Mononuclear cell (primary cell): ENCODE measurements at regions not wholly inside any gene's neighbourhood (a gene's known extent, or its start where the extent isn't known, plus 50 kb on each side); places are given as distances from the start of the nearest gene placed in this dataset.

Experiments used
- H3K27me3 ChIP-seq: 2 replicates; pipeline ENCODE4 v1.6.0; 2011; ENCODE audit warnings: low read length, control low read depth; ENCODE audit not compliant: insufficient read depth
- H3K4me1 ChIP-seq: 2 replicates; pipeline ENCODE4 v1.5.1; 2011; ENCODE audit warnings: mild to moderate bottlenecking, low read length, control low read depth; ENCODE audit not compliant: insufficient read depth
- H3K4me3 ChIP-seq: 2 replicates; pipeline ENCODE4 v1.5.1; 2011; ENCODE audit warnings: mild to moderate bottlenecking, low read length, moderate library complexity
- H3K9me3 ChIP-seq: 2 replicates; pipeline ENCODE4 v1.5.1; 2011; ENCODE audit warnings: low read depth, mild to moderate bottlenecking, control low read depth, low read length

DNA sequence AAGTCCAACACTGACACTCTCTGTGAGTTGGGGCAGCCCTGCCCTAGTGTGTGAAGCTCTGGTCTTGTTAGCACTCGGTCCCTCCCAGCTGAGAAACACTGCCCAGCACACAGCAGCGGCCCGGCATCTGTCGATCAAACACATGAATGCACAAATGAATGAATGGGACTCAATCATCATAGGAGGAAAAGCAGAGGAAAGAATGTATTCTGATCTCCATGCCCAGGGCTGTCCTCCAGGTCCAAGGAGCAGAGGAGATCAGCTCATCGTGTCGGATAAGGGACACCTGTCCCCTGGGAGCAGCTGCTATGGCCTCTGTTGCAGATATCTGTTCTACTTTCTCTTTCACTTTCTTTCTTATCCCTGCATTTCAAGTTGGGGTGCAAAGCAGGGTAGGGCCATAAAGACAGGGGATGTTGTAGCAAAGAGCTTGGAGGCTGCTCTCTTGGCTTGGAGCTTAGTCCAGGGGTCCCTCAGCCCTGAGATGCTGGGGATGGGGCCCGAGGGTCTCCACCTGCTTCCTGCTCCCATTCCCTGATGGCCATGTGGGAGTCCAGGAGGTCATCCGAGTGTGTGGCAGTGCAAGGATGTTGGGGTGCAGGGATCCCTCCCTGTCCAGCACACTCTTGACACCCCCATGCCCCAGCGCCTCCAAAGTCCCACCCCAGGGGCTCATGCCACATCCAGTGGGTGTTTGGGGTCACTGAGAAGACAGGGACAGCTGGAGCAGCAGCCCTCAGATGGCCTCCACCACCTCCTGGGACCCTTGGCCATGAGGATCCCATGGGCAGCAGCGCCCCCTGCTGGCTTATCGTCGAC is 88.2 kb downstream of the IRF8 start:
- Histone ChIP-seq H3K27me3 (no peaks in the 10 kb centered on the region), H3K4me3 (no peak overlapping the region), H3K9me3 (no peaks in the 10 kb centered on the region), H3K4me1 (peaks cover 70% of the 10 kb centered on the region)

DNA sequence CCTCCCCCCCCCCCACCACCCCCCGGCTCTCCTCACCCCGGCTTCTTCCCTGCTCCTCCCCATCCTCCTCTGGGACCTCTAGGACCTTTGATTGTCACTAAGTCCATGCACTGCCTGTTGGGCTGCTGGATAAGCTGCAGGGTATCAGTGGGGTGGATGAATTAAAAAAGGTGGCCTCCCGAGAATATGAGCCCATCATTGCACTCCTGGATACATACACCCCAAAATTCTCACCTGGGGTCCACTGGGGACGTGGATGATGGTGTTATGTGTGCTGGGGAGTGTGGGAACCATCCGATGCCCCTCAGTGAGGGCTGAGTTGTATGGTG is 88.8 kb downstream of the IRF8 start:
- no peak overlapping the region for H3K4me3 ChIP-seq
- peaks cover 70% of the 10 kb centered on the region for H3K4me1 ChIP-seq
- H3K27me3 ChIP-seq: no peaks in the 10 kb centered on the region
- no peaks in the 10 kb centered on the region for H3K9me3 ChIP-seq

DNA sequence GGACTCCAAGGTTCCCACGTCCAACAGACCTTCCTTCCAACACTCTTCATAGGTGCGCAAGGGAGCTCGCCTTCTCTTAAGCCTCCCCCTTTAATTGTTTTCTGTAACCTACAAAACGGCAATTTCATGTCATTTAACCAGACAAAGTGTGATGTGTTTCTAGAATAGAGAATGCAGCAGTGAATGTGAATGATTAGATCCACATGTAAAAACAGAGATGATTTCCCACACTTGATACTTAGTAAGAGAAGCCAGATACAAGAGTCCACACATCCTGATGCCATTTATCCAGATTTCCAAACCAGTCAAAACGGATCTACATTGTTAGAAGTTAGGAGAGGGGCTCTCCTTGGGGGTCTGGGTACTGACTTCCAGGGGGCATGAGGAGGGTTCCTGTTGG is 89.3 kb downstream of the IRF8 start:
- no peaks in the 10 kb centered on the region for H3K27me3 ChIP-seq
- no peaks in the 10 kb centered on the region for H3K9me3 ChIP-seq
- no peak overlapping the region for H3K4me3 ChIP-seq
- H3K4me1 ChIP-seq: peaks cover 65% of the 10 kb centered on the region

DNA sequence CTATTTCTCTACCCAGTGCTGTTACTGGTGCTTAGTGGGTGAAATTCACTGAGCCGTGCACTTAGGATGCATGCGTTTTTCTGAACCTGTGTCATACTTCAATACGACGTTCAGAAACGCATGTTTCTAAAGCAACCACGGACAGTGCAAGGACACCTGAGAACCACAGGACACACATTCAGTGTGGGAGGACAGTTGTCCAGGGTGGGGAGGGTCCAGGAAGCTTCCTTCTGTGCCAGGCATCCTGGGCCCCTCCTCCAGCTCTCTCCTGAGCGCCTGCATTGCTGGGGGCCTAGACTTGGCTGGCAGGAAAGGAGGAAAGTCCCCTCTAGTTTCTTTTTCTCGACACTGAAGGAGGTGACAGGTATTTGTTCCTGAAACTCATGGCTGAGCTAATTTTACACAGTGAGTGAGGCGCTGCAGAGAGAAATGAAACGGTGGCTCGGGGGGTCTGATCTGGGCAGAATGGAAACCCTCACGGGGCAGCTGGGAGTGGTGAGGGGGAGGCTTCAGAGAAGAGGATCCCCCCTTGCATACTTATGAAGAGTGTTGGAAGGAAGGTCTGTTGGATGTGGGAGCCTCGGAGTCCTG is 89.9 kb downstream of the IRF8 start:
- peaks cover 60% of the 10 kb centered on the region for H3K4me1 ChIP-seq
- H3K4me3 ChIP-seq: no peak overlapping the region
- no peaks in the 10 kb centered on the region for H3K27me3 ChIP-seq
- H3K9me3 ChIP-seq: no peaks in the 10 kb centered on the region

DNA sequence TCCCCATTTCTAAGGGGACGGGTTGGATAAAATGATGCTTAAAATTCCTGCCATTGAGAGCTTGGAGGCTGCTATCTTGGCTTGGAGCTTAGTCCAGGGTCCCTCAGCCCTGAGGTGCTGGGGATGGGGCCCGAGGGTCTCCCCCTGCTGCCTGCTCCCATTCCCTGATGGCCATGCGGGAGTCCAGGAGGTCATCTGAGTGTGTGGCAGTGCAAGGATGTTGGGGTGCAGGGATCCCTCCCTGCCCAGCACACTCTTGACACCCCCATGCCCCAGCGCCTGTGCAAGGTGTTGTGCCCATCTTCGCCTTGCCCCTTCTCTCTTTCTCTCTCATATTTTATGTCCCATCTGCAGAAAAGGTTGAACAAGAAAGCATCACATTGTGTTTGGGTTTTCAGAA is 90.4 kb downstream of the IRF8 start:
- Histone ChIP-seq H3K27me3 (no peaks in the 10 kb centered on the region), H3K4me1 (peaks cover 55% of the 10 kb centered on the region), H3K4me3 (no peak overlapping the region), H3K9me3 (no peaks in the 10 kb centered on the region)

DNA sequence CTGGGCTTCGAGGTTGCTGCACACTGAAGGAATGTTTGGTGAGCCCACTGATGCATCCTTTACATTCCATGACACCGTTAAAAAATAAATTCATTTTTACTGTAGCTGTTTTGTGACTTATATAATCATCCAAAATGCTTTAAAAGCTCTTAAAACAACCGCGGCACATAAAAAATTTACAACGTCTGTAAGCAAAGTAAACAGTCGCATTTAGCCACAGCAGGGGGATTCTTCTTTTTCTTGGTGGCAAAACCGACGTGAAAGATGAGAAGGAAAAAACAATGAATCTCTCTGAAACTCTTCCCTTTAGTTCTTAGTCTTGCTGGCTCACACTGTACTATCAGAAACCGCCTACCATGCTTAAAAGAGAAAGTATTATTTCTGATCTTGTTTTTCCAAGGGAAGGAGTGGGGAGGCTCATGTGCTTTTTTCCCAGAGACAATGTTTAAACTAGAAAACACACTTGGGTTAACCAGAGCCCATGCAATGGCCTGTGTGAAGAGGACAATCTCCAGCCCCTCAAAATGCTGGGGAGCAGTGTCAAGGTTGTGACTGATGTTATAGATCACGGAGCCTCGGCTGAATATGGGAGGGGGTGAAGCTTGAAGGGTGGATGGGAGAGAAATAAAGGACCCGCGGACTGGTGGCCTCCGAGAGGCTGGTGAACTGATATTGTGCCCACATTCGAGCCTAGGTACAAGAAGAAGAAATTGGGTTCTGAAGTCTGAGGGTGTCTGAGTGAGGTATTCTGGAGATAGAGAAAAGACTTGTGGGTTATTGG is 91.1 kb downstream of the IRF8 start:
- no peaks in the 10 kb centered on the region for H3K27me3 ChIP-seq
- H3K4me1 ChIP-seq: peaks cover 48% of the 10 kb centered on the region
- no peaks in the 10 kb centered on the region for H3K9me3 ChIP-seq
- no peak overlapping the region for H3K4me3 ChIP-seq

DNA sequence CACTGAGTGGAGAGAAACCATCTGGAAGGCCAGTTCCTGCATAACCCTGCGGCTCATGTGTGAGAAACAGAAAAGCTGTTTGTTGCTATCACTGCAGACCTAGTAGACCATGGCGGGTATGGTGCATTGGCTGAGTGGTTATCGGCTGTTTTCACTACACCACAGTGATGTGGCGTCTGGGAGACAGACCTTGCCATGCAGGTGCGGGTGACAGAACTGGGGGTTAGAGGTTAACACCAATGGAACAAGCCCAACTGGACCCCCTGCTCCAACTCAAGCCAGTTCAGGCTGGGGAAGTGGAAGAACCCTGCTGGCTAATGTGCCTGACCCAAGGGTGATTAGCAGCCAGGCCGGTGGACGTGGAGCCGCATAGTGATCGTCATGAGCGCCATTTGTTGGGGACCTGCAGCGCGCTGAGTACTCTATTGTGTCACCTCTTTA is 91.9 kb downstream of the IRF8 start:
- Histone ChIP-seq H3K4me3 (no peak overlapping the region), H3K4me1 (peaks cover 48% of the 10 kb centered on the region), H3K9me3 (no peaks in the 10 kb centered on the region), H3K27me3 (no peaks in the 10 kb centered on the region)

DNA sequence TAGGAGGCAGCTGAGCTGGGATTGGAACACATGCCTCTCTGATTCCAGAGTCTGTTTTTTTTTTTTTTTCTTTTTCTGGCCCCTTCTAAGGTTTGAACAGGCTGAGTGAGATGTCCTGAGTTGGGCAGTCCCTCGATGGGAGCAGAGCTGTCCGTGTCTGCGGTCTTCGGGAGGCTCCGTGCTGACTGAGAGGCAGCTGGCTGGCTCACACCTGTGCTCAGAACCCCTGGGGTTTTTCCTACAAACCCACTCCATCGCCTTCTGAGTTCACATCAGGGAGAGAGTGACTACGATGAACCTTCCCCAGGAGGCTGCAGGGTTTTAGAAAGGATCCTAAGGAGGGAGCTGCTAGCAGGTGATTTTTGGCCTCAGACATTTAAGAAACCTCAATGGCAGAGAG is 92.5 kb downstream of the IRF8 start:
- peaks cover 48% of the 10 kb centered on the region for H3K4me1 ChIP-seq
- no peak overlapping the region for H3K4me3 ChIP-seq
- no peaks in the 10 kb centered on the region for H3K9me3 ChIP-seq
- H3K27me3 ChIP-seq: no peaks in the 10 kb centered on the region

DNA sequence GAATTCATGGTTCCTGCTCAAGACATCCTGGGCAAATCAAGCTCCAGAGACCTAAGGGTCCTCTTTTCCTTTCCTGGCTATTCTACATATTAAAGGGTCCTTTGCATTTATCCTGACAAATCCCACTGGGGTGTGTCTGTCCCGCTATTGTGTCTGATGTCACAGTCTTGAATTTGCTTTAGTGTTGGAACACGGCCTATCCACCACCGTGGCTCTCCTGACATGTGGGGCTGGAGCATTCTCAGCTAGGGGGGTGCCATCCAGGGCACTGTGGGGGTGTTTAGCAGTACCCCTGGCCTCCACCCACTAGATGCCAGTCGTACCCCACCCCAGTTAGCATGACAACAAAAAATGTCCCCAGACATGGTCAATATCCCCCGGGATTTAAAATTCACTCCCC is 92.9 kb downstream of the IRF8 start:
- Histone ChIP-seq H3K27me3 (no peaks in the 10 kb centered on the region), H3K4me3 (no peak overlapping the region), H3K9me3 (no peaks in the 10 kb centered on the region), H3K4me1 (peaks cover 48% of the 10 kb centered on the region)

DNA sequence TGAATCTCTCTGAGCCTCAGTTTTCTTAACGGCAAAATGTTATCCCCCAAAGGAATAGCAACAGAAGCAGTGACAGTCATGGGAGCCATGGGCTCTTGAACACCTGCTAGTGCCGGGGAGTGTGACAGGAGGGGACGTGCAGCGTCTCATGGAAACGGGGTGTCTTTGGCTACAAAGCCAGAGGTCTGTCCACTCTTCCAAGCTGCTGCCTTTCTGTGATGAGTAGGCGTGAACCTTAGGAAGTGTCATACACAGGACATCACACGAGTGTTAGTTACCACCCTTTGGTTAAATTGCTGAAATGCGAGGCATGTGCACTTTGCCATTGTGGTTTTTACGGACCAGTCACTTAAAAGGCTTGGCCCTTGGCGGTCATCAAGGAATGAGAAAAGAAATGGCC is 93.4 kb downstream of the IRF8 start:
- H3K9me3 ChIP-seq: no peaks in the 10 kb centered on the region
- H3K4me3 ChIP-seq: no peak overlapping the region
- no peaks in the 10 kb centered on the region for H3K27me3 ChIP-seq
- peaks cover 45% of the 10 kb centered on the region for H3K4me1 ChIP-seq

DNA sequence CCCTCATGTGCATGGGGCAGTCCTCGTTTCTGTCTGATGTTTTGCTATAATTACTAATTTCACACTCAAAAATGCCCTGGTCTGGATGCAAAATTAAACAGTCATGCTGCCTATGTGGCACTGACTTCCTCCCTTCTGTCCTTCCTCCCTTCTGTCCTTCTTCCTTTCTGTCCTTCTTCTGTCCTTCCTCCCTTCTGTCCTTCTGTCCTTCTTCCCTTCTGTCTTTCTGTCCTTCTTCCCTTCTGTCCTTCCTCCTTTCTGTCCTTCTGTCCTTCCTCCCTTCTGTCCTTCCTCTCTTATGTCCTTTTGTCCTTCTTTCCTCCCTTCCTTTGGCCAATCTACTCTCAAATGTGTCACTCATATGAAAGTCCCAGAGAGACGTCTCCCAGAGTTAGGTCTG is 93.8 kb downstream of the IRF8 start:
- H3K4me3 ChIP-seq: no peak overlapping the region
- H3K4me1 ChIP-seq: peaks cover 44% of the 10 kb centered on the region
- no peaks in the 10 kb centered on the region for H3K27me3 ChIP-seq
- H3K9me3 ChIP-seq: no peaks in the 10 kb centered on the region

DNA sequence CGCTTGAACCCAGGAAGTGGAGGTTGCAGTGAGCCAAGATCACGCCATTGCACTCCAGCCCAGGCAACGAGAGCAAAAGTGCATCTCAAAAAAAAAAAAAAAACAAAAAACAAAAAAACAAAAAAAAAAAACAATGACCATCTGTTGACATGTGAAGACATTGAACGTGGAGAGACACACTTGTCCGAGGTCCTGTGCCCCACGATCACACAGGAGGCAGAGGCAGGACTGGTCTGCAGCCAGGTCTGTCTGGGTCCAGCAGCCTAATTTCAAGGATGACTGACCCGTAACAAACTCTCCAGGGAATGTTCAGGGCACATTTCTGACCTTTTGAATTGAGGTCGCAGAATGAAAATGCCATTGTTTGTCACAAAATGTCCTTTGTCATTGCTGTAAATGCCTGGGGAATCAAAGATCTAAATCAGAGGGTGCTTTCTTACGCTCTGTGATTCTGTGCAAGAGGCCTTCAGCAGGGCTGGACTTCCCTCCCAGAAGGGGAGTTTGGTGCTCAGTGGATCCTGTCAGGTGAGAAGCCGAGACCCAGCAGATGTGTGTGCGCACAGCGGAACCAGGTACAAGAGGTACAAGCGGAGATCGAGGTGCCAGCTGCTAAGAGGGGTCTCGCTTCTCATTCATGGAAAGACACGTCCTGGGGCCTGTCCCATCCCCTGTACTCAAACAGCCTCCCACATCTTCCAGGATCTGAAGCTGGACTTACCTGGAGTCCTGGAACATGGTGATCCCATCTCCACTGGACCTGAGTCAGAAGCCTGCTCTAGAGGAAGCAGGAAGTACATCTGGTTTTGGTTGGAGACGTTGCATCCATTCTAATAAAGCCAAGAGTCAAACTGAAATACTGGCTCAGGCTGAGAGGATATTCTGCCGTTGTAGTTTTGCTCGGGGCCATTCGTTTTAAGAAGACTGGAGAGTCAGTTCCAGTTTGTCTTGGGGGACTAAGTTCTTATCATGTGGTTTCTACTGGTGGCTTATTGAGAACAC is 95.8 kb downstream of the IRF8 start:
- Histone ChIP-seq H3K4me1 (peaks cover 39% of the 10 kb centered on the region), H3K4me3 (no peak overlapping the region), H3K9me3 (no peaks in the 10 kb centered on the region), H3K27me3 (no peaks in the 10 kb centered on the region)

DNA sequence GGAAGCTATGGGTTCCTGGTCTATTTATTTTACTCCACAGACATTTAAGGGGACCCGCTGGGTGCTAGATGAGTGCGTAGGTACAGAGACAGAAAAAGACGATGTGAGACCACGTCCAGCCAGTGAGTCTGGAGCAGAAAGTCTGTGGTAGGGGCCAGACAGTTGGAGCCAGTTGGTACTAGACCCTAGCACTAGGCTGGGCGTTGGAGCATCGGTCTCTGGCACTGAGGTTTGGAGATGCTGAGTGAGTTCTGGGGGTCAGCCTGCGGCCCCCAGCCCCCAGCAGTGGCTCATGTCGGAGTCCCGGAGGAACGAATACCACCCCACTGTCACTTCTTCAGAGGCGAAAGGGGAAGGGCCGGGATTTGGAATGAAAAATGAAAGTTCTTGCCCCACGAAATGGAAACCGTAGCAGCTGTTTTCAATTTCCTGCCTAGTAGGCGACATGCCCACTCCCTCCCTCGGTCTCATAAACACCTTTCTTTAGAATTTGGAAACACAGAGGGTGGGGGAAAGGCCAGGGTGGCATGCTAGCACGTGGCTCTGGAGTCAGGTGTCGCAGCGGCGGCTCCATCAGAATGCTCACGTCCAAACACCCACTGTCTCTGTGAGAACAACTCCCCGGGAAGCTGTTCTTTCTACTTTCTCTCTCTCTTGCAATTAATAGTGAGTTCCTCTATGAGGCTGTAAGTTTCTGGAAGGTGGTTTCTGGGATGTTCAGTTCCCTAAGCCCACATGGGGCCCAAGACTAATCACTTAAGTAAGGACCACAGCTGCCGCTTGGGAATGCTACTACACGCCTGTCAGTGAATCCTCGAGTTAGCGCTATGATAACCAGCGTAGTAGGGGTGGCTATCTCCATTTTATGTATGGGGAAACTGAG is 96.8 kb downstream of the IRF8 start:
- Histone ChIP-seq H3K27me3 (no peaks in the 10 kb centered on the region), H3K9me3 (no peaks in the 10 kb centered on the region), H3K4me1 (peaks cover 39% of the 10 kb centered on the region), H3K4me3 (no peak overlapping the region)

DNA sequence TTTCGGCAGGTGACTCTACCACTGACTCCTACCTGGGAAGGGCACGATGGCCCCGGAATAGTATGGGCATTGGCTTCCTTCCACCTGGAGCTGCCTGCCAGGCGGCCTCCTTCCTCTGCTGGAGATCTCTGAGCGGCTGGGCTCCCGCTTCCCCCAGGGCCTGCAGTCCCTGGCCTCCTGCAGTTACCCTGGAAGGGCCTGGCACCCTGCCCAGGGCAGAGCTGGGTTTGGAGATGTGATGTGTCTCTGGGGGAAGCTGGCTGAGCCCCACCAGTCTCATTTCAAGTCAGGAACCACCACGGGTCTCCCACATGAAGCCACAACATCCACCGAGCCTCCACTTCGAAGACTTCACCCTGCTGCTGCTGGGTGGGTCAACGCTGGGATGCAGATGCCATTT is 97.9 kb downstream of the IRF8 start:
- Histone ChIP-seq H3K4me3 (no peak overlapping the region), H3K9me3 (no peaks in the 10 kb centered on the region), H3K27me3 (no peaks in the 10 kb centered on the region), H3K4me1 (peaks cover 39% of the 10 kb centered on the region)
